CD4-positive, alpha-beta T cell (primary cell): ENCODE measurements at regions not wholly inside any gene's neighbourhood (a gene's known extent, or its start where the extent isn't known, plus 50 kb on each side); places are given as distances from the start of the nearest gene placed in this dataset.

ENCODE experiments used
- ATAC-seq: fragments of 200-7000 bp; cut with Tn5 transposase; one replicate; pipeline ENCODE4 v1.10.0; 2022; ENCODE audit warnings: mild to moderate bottlenecking; ENCODE audit not compliant: poor library complexity
- CTCF ChIA-PET: fragments of 350-600 bp; sonication (Branson Sonifier 250); formaldehyde crosslinking; loops from one replicate; lab custom pipeline; 2021; ENCODE audit warnings: antibody characterized with exemption, inconsistent platforms; lab: Charles Lee
- POLR2A ChIA-PET: fragments of 350-600 bp; sonication (Branson Sonifier 250); formaldehyde crosslinking; loops from one replicate; lab custom pipeline; 2021; ENCODE audit warnings: antibody characterized with exemption, inconsistent platforms; lab: Charles Lee
- DNase-seq, 14 experiments: peaks; one replicate each; pipeline ENCODE4 v3.0.0-alpha.2; 2013 to 2020; ENCODE audit warnings: mixed read lengths in 2 of 14
- H3K27ac ChIP-seq, 2 donors: one replicate each; pipeline versions ENCODE4 v1.5.1 to v1.7.0; 2013; ENCODE audit warnings: low read length in 2 of 2, low read depth in 1 of 2, mild to moderate bottlenecking in 1 of 2
- H3K27me3 ChIP-seq, 2 experiments: 1 replicate in 1 of 2; 2 replicates in 1 of 2; pipeline versions ENCODE4 v1.6.1 to v1.7.0; 2013; ENCODE audit warnings: low read length in 2 of 2, control low read depth in 1 of 2, mild to moderate bottlenecking in 1 of 2, moderate library complexity in 1 of 2; ENCODE audit not compliant: insufficient read depth in 2 of 2, control insufficient read depth in 1 of 2
- H3K36me3 ChIP-seq: one replicate; pipeline ENCODE4 v1.6.1; 2013; ENCODE audit warnings: low read length, control low read depth; ENCODE audit not compliant: insufficient read depth
- H3K4me1 ChIP-seq: one replicate; pipeline ENCODE4 v1.6.1; 2013; ENCODE audit warnings: low read length, control low read depth; ENCODE audit not compliant: insufficient read depth
- H3K4me3 ChIP-seq: one replicate; pipeline ENCODE4 v1.5.1; 2013; ENCODE audit warnings: mild to moderate bottlenecking, low read length, moderate library complexity
- H3K9me3 ChIP-seq, 2 experiments: 1 replicate in 1 of 2; 2 replicates in 1 of 2; pipeline versions ENCODE4 v1.6.1 to v1.7.0; 2013; ENCODE audit warnings: low read length in 2 of 2, mild to moderate bottlenecking in 2 of 2, control low read depth in 1 of 2, moderate library complexity in 1 of 2; ENCODE audit not compliant: control insufficient read depth in 1 of 2, insufficient read depth in 1 of 2
- H3K27ac Mint-ChIP-seq: one replicate; pipeline ENCODE4 v1.8.0; 2020; ENCODE audit warnings: mixed read lengths
- H3K27me3 Mint-ChIP-seq: one replicate; pipeline ENCODE4 v1.8.0; 2021; ENCODE audit warnings: mixed read lengths
- H3K36me3 Mint-ChIP-seq: one replicate; pipeline ENCODE4 v1.8.0; 2021; ENCODE audit warnings: low read depth, mixed read lengths
- H3K4me1 Mint-ChIP-seq: one replicate; pipeline ENCODE4 v1.8.0; 2021; ENCODE audit warnings: low read depth, mixed read lengths
- H3K4me3 Mint-ChIP-seq: one replicate; pipeline ENCODE4 v1.8.0; 2020; ENCODE audit warnings: mild to moderate bottlenecking, mixed read lengths
- H3K9me3 Mint-ChIP-seq: one replicate; pipeline ENCODE4 v1.8.0; 2020; ENCODE audit warnings: mixed read lengths
- intact Hi-C, 2 experiments: fragments of 100-400 bp; cut with DNase I in 1 of 2; cut with micrococcal nuclease in 1 of 2; formaldehyde crosslinking; loops; one replicate each; pipeline versions ENCODE4 v1.15.1 to v1.9.0; 2023 to 2025; cut with DNase I, micrococcal nuclease
- TF ChIP-seq, protein P1 (sequence below): fragments of 200-600 bp; IDR thresholded peaks from one replicate; pipeline ENCODE4 v1.8.0; 2022; ENCODE audit warnings: antibody characterized with exemption, mild to moderate bottlenecking

- intact Hi-C loops, result no loop called here
- no peaks in the 10 kb centered on the region for H3K4me1 ChIP-seq
- ChIA-PET POLR2A (no interaction called here), CTCF (no interaction called here)
- H3K36me3 Mint-ChIP-seq, result no peaks in the 10 kb centered on the region
- H3K27ac Mint-ChIP-seq, result no peak overlapping the region
- no peak for ATAC-seq
- no peaks in the 10 kb centered on the region for H3K9me3 Mint-ChIP-seq
- DNase-seq, result no peak
- TF ChIP-seq, protein P1, sequence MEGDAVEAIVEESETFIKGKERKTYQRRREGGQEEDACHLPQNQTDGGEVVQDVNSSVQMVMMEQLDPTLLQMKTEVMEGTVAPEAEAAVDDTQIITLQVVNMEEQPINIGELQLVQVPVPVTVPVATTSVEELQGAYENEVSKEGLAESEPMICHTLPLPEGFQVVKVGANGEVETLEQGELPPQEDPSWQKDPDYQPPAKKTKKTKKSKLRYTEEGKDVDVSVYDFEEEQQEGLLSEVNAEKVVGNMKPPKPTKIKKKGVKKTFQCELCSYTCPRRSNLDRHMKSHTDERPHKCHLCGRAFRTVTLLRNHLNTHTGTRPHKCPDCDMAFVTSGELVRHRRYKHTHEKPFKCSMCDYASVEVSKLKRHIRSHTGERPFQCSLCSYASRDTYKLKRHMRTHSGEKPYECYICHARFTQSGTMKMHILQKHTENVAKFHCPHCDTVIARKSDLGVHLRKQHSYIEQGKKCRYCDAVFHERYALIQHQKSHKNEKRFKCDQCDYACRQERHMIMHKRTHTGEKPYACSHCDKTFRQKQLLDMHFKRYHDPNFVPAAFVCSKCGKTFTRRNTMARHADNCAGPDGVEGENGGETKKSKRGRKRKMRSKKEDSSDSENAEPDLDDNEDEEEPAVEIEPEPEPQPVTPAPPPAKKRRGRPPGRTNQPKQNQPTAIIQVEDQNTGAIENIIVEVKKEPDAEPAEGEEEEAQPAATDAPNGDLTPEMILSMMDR, result no peak
- peaks cover 4% of the 10 kb centered on the region for H3K4me1 Mint-ChIP-seq
- H3K9me3 ChIP-seq, result no peaks in the 10 kb centered on the region
- no peak overlapping the region for H3K4me3 Mint-ChIP-seq
- H3K36me3 ChIP-seq, result no peaks in the 10 kb centered on the region
- H3K4me3 ChIP-seq, result no peak overlapping the region
- H3K27me3 ChIP-seq, result peaks cover 0 to 2% of the 10 kb centered on the region in 2 experiments
- H3K27ac ChIP-seq, result no peak overlapping the region
- peaks cover 15% of the 10 kb centered on the region for H3K27me3 Mint-ChIP-seq
Observed at GRCh38 chr16:66220702-66221101, 145.8 kb upstream of the CDH5 start.

DNA sequence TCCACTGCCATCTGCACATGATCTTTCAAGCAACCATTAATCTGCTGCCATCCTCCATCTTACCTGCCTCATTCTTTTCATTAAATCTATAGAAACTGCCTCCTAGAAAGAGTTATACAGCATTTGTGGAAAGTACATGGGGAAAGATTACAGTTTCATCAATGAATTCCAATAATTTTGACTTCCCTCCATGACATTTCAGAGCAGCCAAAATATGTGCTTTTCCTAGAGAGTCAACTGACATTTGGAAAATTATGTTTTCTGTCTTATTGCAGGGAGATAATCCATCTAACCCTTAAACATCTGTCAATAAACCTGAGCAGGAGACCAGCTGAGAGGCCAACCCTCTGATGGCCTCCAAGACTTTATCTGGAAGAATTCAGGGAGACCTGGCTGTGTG, 147.0 kb upstream of the CDH5 start:
- Mint-ChIP-seq H3K9me3 (no peaks in the 10 kb centered on the region), H3K27ac (no peak overlapping the region), H3K4me3 (no peak overlapping the region), H3K36me3 (no peaks in the 10 kb centered on the region), H3K27me3 (peaks cover 15% of the 10 kb centered on the region), H3K4me1 (peaks cover 4% of the 10 kb centered on the region)
- CTCF ChIA-PET, result no interaction called here
- Histone ChIP-seq H3K4me1 (no peaks in the 10 kb centered on the region), H3K4me3 (no peak overlapping the region), H3K36me3 (no peaks in the 10 kb centered on the region), H3K27ac (no peak overlapping the region), H3K9me3 (no peaks in the 10 kb centered on the region), H3K27me3 (peaks cover 0 to 2% of the 10 kb centered on the region in 2 experiments)
- intact Hi-C loops, result no loop called here
- TF ChIP-seq, protein P1, result no peak
- DNase-seq (no peak), ATAC-seq (no peak)
- POLR2A ChIA-PET, result no interaction called here

- H3K4me1 ChIP-seq, result no peaks in the 10 kb centered on the region
- ChIA-PET CTCF (no interaction called here), POLR2A (no interaction called here)
- Mint-ChIP-seq H3K4me3 (no peak overlapping the region), H3K27ac (no peak overlapping the region), H3K9me3 (no peaks in the 10 kb centered on the region), H3K4me1 (no peaks in the 10 kb centered on the region), H3K36me3 (no peaks in the 10 kb centered on the region), H3K27me3 (peaks cover 23% of the 10 kb centered on the region)
- DNase-seq, result no peak
- H3K4me3 ChIP-seq, result no peak overlapping the region
- H3K27ac ChIP-seq, result no peak overlapping the region
- no peak for ATAC-seq
- TF ChIP-seq, protein P1, result no peak
- intact Hi-C loops, result no loop called here
- no peaks in the 10 kb centered on the region for H3K9me3 ChIP-seq
- peaks cover 1 to 5% of the 10 kb centered on the region in 2 experiments for H3K27me3 ChIP-seq
- no peaks in the 10 kb centered on the region for H3K36me3 ChIP-seq
Observed at GRCh38 chr16:66212428-66212827, 154.1 kb upstream of the CDH5 start.
